Nucleus accumbens (tissue), 56 donors: ENCODE measurements at regions not wholly inside any gene's neighbourhood (a gene's known extent, or its start where the extent isn't known, plus 50 kb on each side); places are given as distances from the start of the nearest gene placed in this dataset.
"Not testable (repeated sequence)": the region's sequence is repeated elsewhere in the genome, so short reads cannot be mapped to it uniquely, and the experiment has no call there.

Experiments
- DNase-seq, 56 donors: peaks; one replicate each; lab custom pipeline; 2025; lab: John Stamatoyannopoulos, UW

GRCh38 chr9:92242260-92243136 is 51.0 kb downstream of the IARS1 start:
- peak in 8 of 56 donors; percentile 3 to 21 (median 9) for DNase-seq

GRCh38 chr9:92236915-92237314 is 56.6 kb downstream of the IARS1 start:
- DNase-seq, result no peak

GRCh38 chr9:92236465-92236864 is 57.0 kb downstream of the IARS1 start:
- DNase-seq, result no peak

GRCh38 chr9:92234514-92234913 is 59.0 kb downstream of the IARS1 start:
- DNase-seq, result no peak

GRCh38 chr9:92232190-92232589 is 61.3 kb downstream of the IARS1 start:
- no peak for DNase-seq

- DNase-seq, result no peak
Measured at GRCh38 chr9:92228628-92229027, 64.9 kb downstream of the IARS1 start.

- no peak for DNase-seq
Measured at GRCh38 chr9:92224177-92224576, 69.3 kb downstream of the IARS1 start.

GRCh38 chr9:92223758-92224157 is 69.7 kb downstream of the IARS1 start:
- DNase-seq, result no peak

- DNase-seq, result no peak
Measured at GRCh38 chr9:92208693-92209524, 84.6 kb downstream of the IARS1 start.

GRCh38 chr9:92206488-92206887 is 87.0 kb downstream of the IARS1 start:
- no peak for DNase-seq

- DNase-seq, result not testable (repeated sequence)
Measured at GRCh38 chr9:92203887-92204286, 88.7 kb upstream of the SPTLC1 start.

GRCh38 chr9:92198237-92198636 is 83.0 kb upstream of the SPTLC1 start:
- not testable (repeated sequence) for DNase-seq

GRCh38 chr9:92196909-92197308 is 81.7 kb upstream of the SPTLC1 start:
- no peak for DNase-seq

GRCh38 chr9:92196400-92196799 is 81.2 kb upstream of the SPTLC1 start:
- DNase-seq, result no peak

- DNase-seq, result no peak
Measured at GRCh38 chr9:92191801-92192200, 76.6 kb upstream of the SPTLC1 start.

GRCh38 chr9:92190536-92190790 is 75.2 kb upstream of the SPTLC1 start:
- no peak for DNase-seq

GRCh38 chr9:92189782-92190535 is 74.7 kb upstream of the SPTLC1 start:
- DNase-seq, result no peak

GRCh38 chr9:92188969-92189781 is 74.0 kb upstream of the SPTLC1 start:
- no peak for DNase-seq

GRCh38 chr9:92187989-92188714 is 72.9 kb upstream of the SPTLC1 start:
- DNase-seq, result no peak

GRCh38 chr9:92187390-92187789 is 72.2 kb upstream of the SPTLC1 start:
- no peak for DNase-seq
